LNCaP clone FGC (cell line): ENCODE measurements at regions not wholly inside any gene's neighbourhood (a gene's known extent, or its start where the extent isn't known, plus 50 kb on each side); places are given as distances from the start of the nearest gene placed in this dataset.

Experiments
- DNase-seq: peaks from one replicate; pipeline ENCODE4 v3.0.0-alpha.2; 2011; ENCODE audit warnings: low read depth
- H3K4me3 ChIP-seq: 2 replicates; pipeline ENCODE4 v1.5.1; 2011; ENCODE audit warnings: mild to moderate bottlenecking, low read depth, low read length, control low read depth
- CTCF ChIP-seq: IDR thresholded peaks from 2 replicates; pipeline ENCODE4 v1.5.1; 2012; ENCODE audit warnings: mild to moderate bottlenecking; ENCODE audit not compliant: control insufficient read depth, insufficient read depth; ENCODE audit errors: extremely low read depth

GRCh38 chr16:80323187-80323807 is 217.5 kb upstream of the DYNLRB2 start:
- TF ChIP-seq CTCF: no peak
- no peak for DNase-seq
- H3K4me3 ChIP-seq: no peak overlapping the region

GRCh38 chr16:80319181-80319580 is 221.6 kb upstream of the DYNLRB2 start:
- no peak for DNase-seq
- H3K4me3 ChIP-seq: no peak overlapping the region
- TF ChIP-seq CTCF: peak; percentile 29; the same call in 1 of the 2 replicates

- no peak for DNase-seq
- H3K4me3 ChIP-seq: no peak overlapping the region
- TF ChIP-seq CTCF: no peak
Measured at GRCh38 chr16:80318107-80318506, 222.7 kb upstream of the DYNLRB2 start.

- H3K4me3 ChIP-seq: no peak overlapping the region
- DNase-seq: no peak
- peak; percentile 37 for TF ChIP-seq CTCF
Measured at GRCh38 chr16:80317599-80318037, 223.2 kb upstream of the DYNLRB2 start.

GRCh38 chr16:80317116-80317515 is 223.7 kb upstream of the DYNLRB2 start:
- no peak for DNase-seq
- H3K4me3 ChIP-seq: no peak overlapping the region
- TF ChIP-seq CTCF: no peak

GRCh38 chr16:80314042-80314441 is 226.8 kb upstream of the DYNLRB2 start:
- no peak for TF ChIP-seq CTCF
- DNase-seq: no peak

GRCh38 chr16:80309178-80309577 is 231.6 kb upstream of the DYNLRB2 start:
- no peak for DNase-seq
- no peak overlapping the region for H3K4me3 ChIP-seq
- TF ChIP-seq CTCF: no peak

More at GRCh38 chr16:80314042-80314441, 226.8 kb upstream of the DYNLRB2 start:
- no peak overlapping the region for H3K4me3 ChIP-seq
